ENCODE measurements at regions not wholly inside any gene's neighbourhood (a gene's known extent, or its start where the extent isn't known, plus 50 kb on each side); places are given as distances from the start of the nearest gene placed in this dataset.
"Not testable (repeated sequence)": the region's sequence is repeated elsewhere in the genome, so short reads cannot be mapped to it uniquely, and the experiment has no call there.

GRCh38 chr12:73547421-73547820 is 990.2 kb upstream of the ATXN7L3B start:
- DNase-seq = no peak

- no peak for DNase-seq
Measured at GRCh38 chr12:73585136-73585535, 952.5 kb upstream of the ATXN7L3B start.

GRCh38 chr12:73589220-73589619 is 948.4 kb upstream of the ATXN7L3B start:
- no peak for DNase-seq

GRCh38 chr12:73598626-73599025 is 939.0 kb upstream of the ATXN7L3B start:
- DNase-seq = no peak

GRCh38 chr12:73599268-73599667 is 938.4 kb upstream of the ATXN7L3B start:
- no peak for DNase-seq

- not testable (repeated sequence) for DNase-seq
Measured at GRCh38 chr12:73605925-73606324, 931.7 kb upstream of the ATXN7L3B start.

GRCh38 chr12:73612551-73612950 is 925.1 kb upstream of the ATXN7L3B start:
- DNase-seq = no peak

- no peak for DNase-seq
Measured at GRCh38 chr12:73623421-73623820, 914.2 kb upstream of the ATXN7L3B start.

- no peak for DNase-seq
Measured at GRCh38 chr12:73625226-73625625, 912.4 kb upstream of the ATXN7L3B start.

GRCh38 chr12:73629171-73629570 is 908.5 kb upstream of the ATXN7L3B start:
- no peak for DNase-seq

- DNase-seq = no peak
Measured at GRCh38 chr12:73629893-73630831, 907.5 kb upstream of the ATXN7L3B start.

GRCh38 chr12:73632191-73632590 is 905.4 kb upstream of the ATXN7L3B start:
- DNase-seq = no peak

GRCh38 chr12:73632661-73633060 is 905.0 kb upstream of the ATXN7L3B start:
- no peak for DNase-seq

GRCh38 chr12:73639397-73639796 is 898.2 kb upstream of the ATXN7L3B start:
- DNase-seq = not testable (repeated sequence)

- DNase-seq = no peak
Measured at GRCh38 chr12:73656375-73656774, 881.3 kb upstream of the ATXN7L3B start.

GRCh38 chr12:73659802-73660201 is 877.8 kb upstream of the ATXN7L3B start:
- DNase-seq = no peak

- no peak for DNase-seq
Measured at GRCh38 chr12:73665193-73665592, 872.4 kb upstream of the ATXN7L3B start.

GRCh38 chr12:73671550-73671949 is 866.1 kb upstream of the ATXN7L3B start:
- not testable (repeated sequence) for DNase-seq

GRCh38 chr12:73677520-73678291 is 859.9 kb upstream of the ATXN7L3B start:
- DNase-seq = no peak

GRCh38 chr12:73678335-73678734 is 859.3 kb upstream of the ATXN7L3B start:
- no peak for DNase-seq

- DNase-seq = no peak
Measured at GRCh38 chr12:73699318-73699717, 838.3 kb upstream of the ATXN7L3B start.

GRCh38 chr12:73714655-73715054 is 823.0 kb upstream of the ATXN7L3B start:
- DNase-seq = no peak

- DNase-seq = not testable (repeated sequence)
Measured at GRCh38 chr12:73716143-73716542, 821.5 kb upstream of the ATXN7L3B start.

GRCh38 chr12:73719223-73719622 is 818.4 kb upstream of the ATXN7L3B start:
- DNase-seq = no peak

Data from suppressor macrophage (primary cell).